OCI-LY3 (cell line): ENCODE measurements at regions not wholly inside any gene's neighbourhood (a gene's known extent, or its start where the extent isn't known, plus 50 kb on each side); places are given as distances from the start of the nearest gene placed in this dataset.

Experiments used
- EZH2phosphoT487 ChIP-seq: fragments of 200-600 bp; shearing (Covaris generic); IDR thresholded peaks from 2 replicates; pipeline ENCODE4 v1.6.1; 2018; ENCODE audit warnings: antibody characterized with exemption, mixed run types, low read depth
- TF ChIP-seq, protein P1 (sequence below): fragments of 200-600, 300-600 bp; sonication (generic); IDR thresholded peaks from 2 replicates; pipeline ENCODE4 v1.5.1; 2014; ENCODE audit warnings: antibody characterized with exemption, low read length, low read depth

DNA sequence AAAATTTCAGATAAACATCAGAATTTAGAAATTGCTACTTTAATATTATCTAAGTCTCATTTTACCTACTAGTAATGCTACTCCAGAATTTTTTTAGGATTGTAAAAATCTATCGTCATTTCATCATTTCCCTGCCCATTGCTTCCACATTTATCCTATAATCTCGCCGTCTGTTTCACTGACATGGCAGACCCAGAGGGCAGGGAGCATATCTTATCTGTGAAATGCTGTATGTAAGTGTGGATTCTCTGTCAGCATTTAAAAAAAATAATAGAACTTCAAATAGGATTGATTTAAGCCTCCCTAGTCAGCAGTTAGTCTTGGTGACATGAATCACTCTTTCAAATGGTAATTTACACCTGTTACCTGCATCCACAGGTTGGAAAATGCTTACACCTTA is 314.4 kb downstream of the PCDH7 start:
- TF ChIP-seq, protein P1, sequence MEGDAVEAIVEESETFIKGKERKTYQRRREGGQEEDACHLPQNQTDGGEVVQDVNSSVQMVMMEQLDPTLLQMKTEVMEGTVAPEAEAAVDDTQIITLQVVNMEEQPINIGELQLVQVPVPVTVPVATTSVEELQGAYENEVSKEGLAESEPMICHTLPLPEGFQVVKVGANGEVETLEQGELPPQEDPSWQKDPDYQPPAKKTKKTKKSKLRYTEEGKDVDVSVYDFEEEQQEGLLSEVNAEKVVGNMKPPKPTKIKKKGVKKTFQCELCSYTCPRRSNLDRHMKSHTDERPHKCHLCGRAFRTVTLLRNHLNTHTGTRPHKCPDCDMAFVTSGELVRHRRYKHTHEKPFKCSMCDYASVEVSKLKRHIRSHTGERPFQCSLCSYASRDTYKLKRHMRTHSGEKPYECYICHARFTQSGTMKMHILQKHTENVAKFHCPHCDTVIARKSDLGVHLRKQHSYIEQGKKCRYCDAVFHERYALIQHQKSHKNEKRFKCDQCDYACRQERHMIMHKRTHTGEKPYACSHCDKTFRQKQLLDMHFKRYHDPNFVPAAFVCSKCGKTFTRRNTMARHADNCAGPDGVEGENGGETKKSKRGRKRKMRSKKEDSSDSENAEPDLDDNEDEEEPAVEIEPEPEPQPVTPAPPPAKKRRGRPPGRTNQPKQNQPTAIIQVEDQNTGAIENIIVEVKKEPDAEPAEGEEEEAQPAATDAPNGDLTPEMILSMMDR = no peak
- no peak for TF ChIP-seq EZH2phosphoT487
